ENCODE measurements at regions not wholly inside any gene's neighbourhood (a gene's known extent, or its start where the extent isn't known, plus 50 kb on each side); places are given as distances from the start of the nearest gene placed in this dataset.

- TF ChIP-seq, protein P1, sequence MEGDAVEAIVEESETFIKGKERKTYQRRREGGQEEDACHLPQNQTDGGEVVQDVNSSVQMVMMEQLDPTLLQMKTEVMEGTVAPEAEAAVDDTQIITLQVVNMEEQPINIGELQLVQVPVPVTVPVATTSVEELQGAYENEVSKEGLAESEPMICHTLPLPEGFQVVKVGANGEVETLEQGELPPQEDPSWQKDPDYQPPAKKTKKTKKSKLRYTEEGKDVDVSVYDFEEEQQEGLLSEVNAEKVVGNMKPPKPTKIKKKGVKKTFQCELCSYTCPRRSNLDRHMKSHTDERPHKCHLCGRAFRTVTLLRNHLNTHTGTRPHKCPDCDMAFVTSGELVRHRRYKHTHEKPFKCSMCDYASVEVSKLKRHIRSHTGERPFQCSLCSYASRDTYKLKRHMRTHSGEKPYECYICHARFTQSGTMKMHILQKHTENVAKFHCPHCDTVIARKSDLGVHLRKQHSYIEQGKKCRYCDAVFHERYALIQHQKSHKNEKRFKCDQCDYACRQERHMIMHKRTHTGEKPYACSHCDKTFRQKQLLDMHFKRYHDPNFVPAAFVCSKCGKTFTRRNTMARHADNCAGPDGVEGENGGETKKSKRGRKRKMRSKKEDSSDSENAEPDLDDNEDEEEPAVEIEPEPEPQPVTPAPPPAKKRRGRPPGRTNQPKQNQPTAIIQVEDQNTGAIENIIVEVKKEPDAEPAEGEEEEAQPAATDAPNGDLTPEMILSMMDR (IDR thresholded peaks at IDR 0.05): no peak
- Histone ChIP-seq H2AFZ (no peak overlapping the region), H3K79me2 (no peaks in the 10 kb centered on the region), H3K27me3 (ENCODE audit: control insufficient read depth, insufficient read depth, low read length) (no peaks in the 10 kb centered on the region), H3K9me3 (ENCODE audit: control insufficient read depth, low read length) (no peaks in the 10 kb centered on the region), H3K9ac (no peak overlapping the region), H3K27ac (peak overlapping the region; percentile 90), H3K4me1 (peaks cover 12% of the 10 kb centered on the region), H3K4me3 (ENCODE audit: low read depth, low read length) (no peak overlapping the region), H3K4me2 (ENCODE audit: low read length) (no peak overlapping the region), H3K36me3 (ENCODE audit: control insufficient read depth, insufficient read depth, low read length) (no peaks in the 10 kb centered on the region)
These were observed 120.9 kb upstream of the NOCT start for GRCh38 chr4:138894709-138895108.

DNA sequence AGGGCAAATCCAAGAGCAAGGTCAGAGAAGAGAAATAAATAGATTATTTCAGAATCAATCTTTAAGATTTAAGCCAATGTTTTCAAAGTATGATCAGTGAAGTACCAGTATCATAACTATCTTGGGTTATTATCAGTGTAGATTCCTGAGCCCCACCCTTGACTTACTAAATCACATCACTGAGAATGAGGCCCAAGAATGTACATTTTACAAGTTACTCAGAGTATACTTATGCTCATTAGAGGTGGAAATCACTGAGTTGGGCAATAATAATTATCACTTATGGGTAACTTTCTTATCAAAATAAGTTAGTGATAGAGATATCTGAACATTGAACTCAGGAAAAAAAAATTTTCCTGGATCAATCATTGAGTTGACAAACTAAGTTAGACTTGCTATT, 121.6 kb upstream of the NOCT start:
- Histone ChIP-seq H2AFZ (no peak overlapping the region), H3K27ac (no peak overlapping the region), H3K9ac (no peak overlapping the region), H3K27me3 (ENCODE audit: control insufficient read depth, insufficient read depth, low read length) (no peaks in the 10 kb centered on the region), H3K36me3 (ENCODE audit: control insufficient read depth, insufficient read depth, low read length) (no peaks in the 10 kb centered on the region), H3K4me2 (ENCODE audit: low read length) (no peak overlapping the region), H3K4me3 (ENCODE audit: low read depth, low read length) (no peak overlapping the region), H3K4me1 (peaks cover 8% of the 10 kb centered on the region), H3K9me3 (ENCODE audit: control insufficient read depth, low read length) (no peaks in the 10 kb centered on the region), H3K79me2 (no peaks in the 10 kb centered on the region)
- TF ChIP-seq, protein P1 (IDR thresholded peaks at IDR 0.05): no peak

DNA sequence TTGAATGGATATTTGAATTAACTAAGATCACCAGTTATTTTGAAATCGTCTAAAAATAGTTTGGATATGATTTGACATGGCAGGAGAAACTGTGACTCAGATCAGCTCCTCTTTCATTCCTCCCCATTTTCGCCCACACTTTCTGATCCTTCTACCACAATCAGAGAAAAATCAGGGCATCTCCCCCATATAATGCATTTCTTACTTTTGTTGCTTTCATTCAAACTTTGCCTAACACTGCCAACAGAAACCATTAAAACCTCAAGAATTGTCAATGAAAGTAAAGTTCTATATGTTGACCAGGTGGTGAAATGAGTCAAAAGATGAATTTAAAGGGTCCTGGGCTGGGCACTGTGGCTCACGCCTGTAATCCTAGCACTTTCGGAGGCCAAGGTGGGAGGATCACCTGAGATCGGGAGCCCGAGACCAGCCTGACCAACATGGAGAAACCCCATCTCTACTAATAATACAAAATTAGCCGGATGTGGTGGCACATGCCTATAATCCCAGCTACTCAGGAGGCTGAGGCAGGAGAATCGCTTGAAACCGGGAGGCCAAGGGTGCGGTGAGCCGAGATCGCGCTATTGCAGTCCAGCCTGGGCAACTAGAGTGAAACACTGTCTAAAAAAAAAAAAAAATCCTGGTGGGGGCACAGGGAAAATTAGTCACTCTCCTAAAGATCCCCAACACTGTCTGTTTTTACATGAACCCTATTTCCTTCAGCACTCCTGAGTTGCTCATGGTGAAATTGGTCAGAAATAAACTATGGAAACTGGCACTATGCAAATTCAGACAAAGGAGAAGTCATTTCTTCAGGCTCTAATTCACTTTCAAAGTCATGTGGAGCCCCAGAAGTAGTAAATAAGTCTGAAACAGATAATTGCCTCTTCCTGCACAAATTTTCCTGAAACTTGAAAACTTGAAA, 122.8 kb upstream of the NOCT start:
- TF ChIP-seq, protein P1 (IDR thresholded peaks at IDR 0.05): no peak
- peaks cover 5% of the 10 kb centered on the region for H3K4me1 ChIP-seq
- no peaks in the 10 kb centered on the region for H3K79me2 ChIP-seq
- H3K4me3 ChIP-seq (ENCODE audit: low read depth, low read length): no peak overlapping the region
- no peaks in the 10 kb centered on the region for H3K9me3 ChIP-seq (ENCODE audit: control insufficient read depth, low read length)
- no peaks in the 10 kb centered on the region for H3K27me3 ChIP-seq (ENCODE audit: control insufficient read depth, insufficient read depth, low read length)
- H3K9ac ChIP-seq: no peak overlapping the region
- H3K4me2 ChIP-seq (ENCODE audit: low read length): no peak overlapping the region
- no peak overlapping the region for H2AFZ ChIP-seq
- H3K27ac ChIP-seq: no peak overlapping the region
- H3K36me3 ChIP-seq (ENCODE audit: control insufficient read depth, insufficient read depth, low read length): no peaks in the 10 kb centered on the region

DNA sequence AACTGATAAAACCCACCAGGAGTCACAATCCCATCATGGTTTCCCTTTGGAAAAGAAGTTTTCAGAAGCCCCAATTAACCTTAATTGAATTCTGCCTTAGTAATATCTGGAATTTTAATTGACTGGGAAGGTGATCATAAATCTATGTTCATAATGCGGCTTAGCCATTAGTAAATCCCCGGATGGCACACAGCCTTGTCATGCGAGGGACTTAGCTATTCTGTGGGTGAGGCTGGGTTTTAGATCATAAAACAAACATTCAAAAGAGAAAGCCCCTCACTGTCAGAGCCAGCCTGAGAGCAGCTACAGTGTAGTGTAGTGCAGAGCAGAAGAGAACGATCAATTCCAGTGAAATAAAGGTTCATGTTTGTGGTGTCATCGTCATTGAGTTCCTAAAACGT, 124.0 kb upstream of the NOCT start:
- no peak overlapping the region for H3K27ac ChIP-seq

More for the DNA sequence above, 124.0 kb upstream of the NOCT start:
- H3K36me3 ChIP-seq (ENCODE audit: control insufficient read depth, insufficient read depth, low read length): no peaks in the 10 kb centered on the region
- no peaks in the 10 kb centered on the region for H3K79me2 ChIP-seq
- H3K4me3 ChIP-seq (ENCODE audit: low read depth, low read length): no peak overlapping the region
- TF ChIP-seq, protein P1 (IDR thresholded peaks at IDR 0.05): no peak
- H3K9ac ChIP-seq: no peak overlapping the region
- H3K27me3 ChIP-seq (ENCODE audit: control insufficient read depth, insufficient read depth, low read length): no peaks in the 10 kb centered on the region
- H3K4me2 ChIP-seq (ENCODE audit: low read length): no peak overlapping the region
- H3K9me3 ChIP-seq (ENCODE audit: control insufficient read depth, low read length): no peaks in the 10 kb centered on the region
- H2AFZ ChIP-seq: peak overlapping the region; percentile 33
- no peaks in the 10 kb centered on the region for H3K4me1 ChIP-seq

All from parathyroid adenoma (tissue), 2 donors.